ENCODE measurements at regions not wholly inside any gene's neighbourhood (a gene's known extent, or its start where the extent isn't known, plus 50 kb on each side); places are given as distances from the start of the nearest gene placed in this dataset.
A peak's percentile ranks its signal among the peaks of the same experiment; 100 is the strongest.

- no peak for DNase-seq
These were observed 270.6 kb downstream of the PBX3 start for GRCh38 chr9:126017758-126018157.

GRCh38 chr9:126020836-126021235 is 273.7 kb downstream of the PBX3 start:
- DNase-seq = no peak

GRCh38 chr9:126023962-126024361 is 276.8 kb downstream of the PBX3 start:
- no peak for DNase-seq

- DNase-seq = no peak
These were observed 277.5 kb downstream of the PBX3 start for GRCh38 chr9:126024581-126025230.

- no peak for DNase-seq
These were observed 278.8 kb downstream of the PBX3 start for GRCh38 chr9:126025991-126026390.

GRCh38 chr9:126027566-126027965 is 280.4 kb downstream of the PBX3 start:
- DNase-seq = no peak

GRCh38 chr9:126028746-126029145 is 281.6 kb downstream of the PBX3 start:
- DNase-seq = no peak

- DNase-seq = no peak
These were observed 283.5 kb downstream of the PBX3 start for GRCh38 chr9:126030716-126031115.

GRCh38 chr9:126031116-126031515 is 283.9 kb downstream of the PBX3 start:
- DNase-seq = no peak

- DNase-seq = no peak
These were observed 285.0 kb downstream of the PBX3 start for GRCh38 chr9:126032135-126032534.

- DNase-seq = no peak
These were observed 286.1 kb downstream of the PBX3 start for GRCh38 chr9:126033318-126033717.

GRCh38 chr9:126033956-126034355 is 286.8 kb downstream of the PBX3 start:
- no peak for DNase-seq

GRCh38 chr9:126036881-126037291 is 289.7 kb downstream of the PBX3 start:
- peak; percentile 35 for DNase-seq

GRCh38 chr9:126038790-126039189 is 287.8 kb upstream of the MVB12B start:
- DNase-seq = no peak

- no peak for DNase-seq
These were observed 282.9 kb upstream of the MVB12B start for GRCh38 chr9:126043681-126044080.

- DNase-seq = no peak
These were observed 277.5 kb upstream of the MVB12B start for GRCh38 chr9:126049088-126049487.

- no peak for DNase-seq
These were observed 276.6 kb upstream of the MVB12B start for GRCh38 chr9:126049896-126050604.

- no peak for DNase-seq
These were observed 276.0 kb upstream of the MVB12B start for GRCh38 chr9:126050605-126050990.

GRCh38 chr9:126051446-126052130 is 275.0 kb upstream of the MVB12B start:
- DNase-seq = no peak

- DNase-seq = no peak
These were observed 273.8 kb upstream of the MVB12B start for GRCh38 chr9:126052791-126053190.

- DNase-seq = no peak
These were observed 272.7 kb upstream of the MVB12B start for GRCh38 chr9:126053913-126054312.

- DNase-seq = no peak
These were observed 271.1 kb upstream of the MVB12B start for GRCh38 chr9:126055381-126055985.
